ENCODE measurements at regions not wholly inside any gene's neighbourhood (a gene's known extent, or its start where the extent isn't known, plus 50 kb on each side); places are given as distances from the start of the nearest gene placed in this dataset.
"Not testable (repeated sequence)": the region's sequence is repeated elsewhere in the genome, so short reads cannot be mapped to it uniquely, and the experiment has no call there.

DNA sequence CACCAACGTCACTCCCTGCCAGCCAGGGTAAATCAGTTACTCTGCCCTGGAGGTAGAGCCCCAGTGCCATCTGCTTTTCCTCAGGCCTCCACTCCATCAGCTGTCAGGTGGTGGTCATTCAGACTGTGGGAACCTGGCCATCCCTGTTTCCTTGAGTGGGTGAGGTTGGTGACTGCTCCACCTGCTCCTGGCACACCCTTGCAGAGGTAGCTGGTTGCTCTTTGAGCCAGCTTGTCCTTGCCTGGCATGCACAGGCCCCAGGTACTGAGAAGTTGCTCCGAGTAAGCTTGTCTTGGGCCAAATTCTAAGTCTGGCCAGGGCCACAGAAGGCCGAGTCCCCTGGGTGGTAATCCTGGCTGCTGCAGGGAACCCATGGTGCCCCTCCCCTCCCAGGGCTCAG lies 248.3 kb downstream of the CWH43 start:
- not testable (repeated sequence) for TF ChIP-seq TCF7L2, POLR2AphosphoS5 (IDR thresholded peaks at IDR 0.05; ENCODE audit: low read depth, low read length)
- TF ChIP-seq, protein P1, sequence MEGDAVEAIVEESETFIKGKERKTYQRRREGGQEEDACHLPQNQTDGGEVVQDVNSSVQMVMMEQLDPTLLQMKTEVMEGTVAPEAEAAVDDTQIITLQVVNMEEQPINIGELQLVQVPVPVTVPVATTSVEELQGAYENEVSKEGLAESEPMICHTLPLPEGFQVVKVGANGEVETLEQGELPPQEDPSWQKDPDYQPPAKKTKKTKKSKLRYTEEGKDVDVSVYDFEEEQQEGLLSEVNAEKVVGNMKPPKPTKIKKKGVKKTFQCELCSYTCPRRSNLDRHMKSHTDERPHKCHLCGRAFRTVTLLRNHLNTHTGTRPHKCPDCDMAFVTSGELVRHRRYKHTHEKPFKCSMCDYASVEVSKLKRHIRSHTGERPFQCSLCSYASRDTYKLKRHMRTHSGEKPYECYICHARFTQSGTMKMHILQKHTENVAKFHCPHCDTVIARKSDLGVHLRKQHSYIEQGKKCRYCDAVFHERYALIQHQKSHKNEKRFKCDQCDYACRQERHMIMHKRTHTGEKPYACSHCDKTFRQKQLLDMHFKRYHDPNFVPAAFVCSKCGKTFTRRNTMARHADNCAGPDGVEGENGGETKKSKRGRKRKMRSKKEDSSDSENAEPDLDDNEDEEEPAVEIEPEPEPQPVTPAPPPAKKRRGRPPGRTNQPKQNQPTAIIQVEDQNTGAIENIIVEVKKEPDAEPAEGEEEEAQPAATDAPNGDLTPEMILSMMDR (IDR thresholded peaks at IDR 0.05), result not testable (repeated sequence)

Data from Panc1 (cell line).